Testis (tissue), 2 donors: ENCODE measurements at regions not wholly inside any gene's neighbourhood (a gene's known extent, or its start where the extent isn't known, plus 50 kb on each side); places are given as distances from the start of the nearest gene placed in this dataset.
"Not testable (repeated sequence)": the region's sequence is repeated elsewhere in the genome, so short reads cannot be mapped to it uniquely, and the experiment has no call there.

Source experiments
- DNase-seq: peaks from one replicate; pipeline ENCODE4 v3.0.0-alpha.2; 2019
- H3K27ac ChIP-seq, 2 donors: fragments of 200-600 bp; sonication (generic); one replicate each; pipeline ENCODE4 v1.5.1; 2019
- H3K27me3 ChIP-seq: fragments of 200-600 bp; sonication (generic); one replicate; pipeline ENCODE4 v1.5.1; 2019
- H3K36me3 ChIP-seq: fragments of 200-600 bp; sonication (generic); one replicate; pipeline ENCODE4 v1.5.1; 2017; ENCODE audit warnings: low read depth; ENCODE audit errors: missing control alignments
- H3K4me1 ChIP-seq: fragments of 200-600 bp; sonication (generic); one replicate; pipeline ENCODE4 v1.5.1; 2019
- H3K4me3 ChIP-seq, 2 donors: fragments of 200-600 bp; sonication (generic); one replicate each; pipeline ENCODE4 v1.5.1; 2017 to 2019
- H3K9me3 ChIP-seq: fragments of 200-600 bp; sonication (generic); one replicate; pipeline ENCODE4 v1.5.1; 2017
- CTCF ChIP-seq, 3 experiments: fragments of 450-650 bp in 2 of 3; fragments of 200-600 bp in 1 of 3; sonication (generic) in 1 of 3; IDR thresholded peaks; one replicate each; pipeline ENCODE4 v1.5.1; 2016 to 2019; ENCODE audit warnings: antibody characterized with exemption in 3 of 3, mild to moderate bottlenecking in 2 of 3, moderate library complexity in 1 of 3
- POLR2A ChIP-seq: fragments of 450-650 bp; IDR thresholded peaks from one replicate; pipeline ENCODE4 v1.6.1; 2017; ENCODE audit warnings: antibody characterized with exemption, mild to moderate bottlenecking, moderate library complexity
- WGBS, 2 donors: methylation state at CpG; one replicate each; pipeline ENCODE4 v1.1.5; 2018; 5-methylcytosine and 5-hydroxymethylcytosine counted together
- intact Hi-C: fragments of 100-400 bp; cut with DNase I; formaldehyde crosslinking; loops from one replicate; pipeline ENCODE4 v1.15.1; 2023; ENCODE audit warnings: low total_unique reads

DNA sequence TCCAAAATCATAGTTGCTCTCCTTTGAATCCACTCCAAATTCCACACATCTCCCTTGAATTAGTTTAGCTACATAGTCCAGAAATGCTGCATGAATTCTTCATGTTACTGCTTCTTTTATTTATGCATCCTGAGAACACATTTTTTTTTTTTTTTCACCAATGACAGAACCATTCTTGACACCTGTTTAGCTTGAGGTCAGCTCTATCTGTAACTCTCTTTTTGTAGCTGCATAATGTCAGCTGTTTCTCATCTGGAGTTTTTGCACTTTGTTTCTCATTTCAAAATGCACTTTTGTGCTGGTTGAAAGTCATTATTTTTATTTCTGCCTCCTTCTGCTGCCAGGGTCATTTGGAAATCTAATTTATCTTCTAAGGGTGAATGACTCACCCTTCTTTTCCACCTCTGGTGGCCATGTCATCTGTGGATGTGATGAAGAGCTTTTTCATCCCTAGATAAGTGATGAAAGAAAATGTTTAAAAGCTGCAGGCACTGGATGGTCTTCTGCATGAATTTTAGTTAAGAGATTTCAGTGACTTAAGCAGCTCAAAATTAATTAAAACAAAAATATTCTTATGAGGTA is 93.7 kb downstream of the JRKL start:
- H3K27ac ChIP-seq = no peak overlapping the region
- no peak for DNase-seq
- TF ChIP-seq POLR2A = no peak
- TF ChIP-seq CTCF (IDR thresholded peaks at IDR 0.05) = no peak
- intact Hi-C loops = no loop called here
- H3K27me3 ChIP-seq = no peaks in the 10 kb centered on the region
- no peaks in the 10 kb centered on the region for H3K36me3 ChIP-seq
- H3K4me3 ChIP-seq = no peak overlapping the region
- H3K9me3 ChIP-seq = no peaks in the 10 kb centered on the region
- peaks cover 17% of the 10 kb centered on the region for H3K4me1 ChIP-seq

DNA sequence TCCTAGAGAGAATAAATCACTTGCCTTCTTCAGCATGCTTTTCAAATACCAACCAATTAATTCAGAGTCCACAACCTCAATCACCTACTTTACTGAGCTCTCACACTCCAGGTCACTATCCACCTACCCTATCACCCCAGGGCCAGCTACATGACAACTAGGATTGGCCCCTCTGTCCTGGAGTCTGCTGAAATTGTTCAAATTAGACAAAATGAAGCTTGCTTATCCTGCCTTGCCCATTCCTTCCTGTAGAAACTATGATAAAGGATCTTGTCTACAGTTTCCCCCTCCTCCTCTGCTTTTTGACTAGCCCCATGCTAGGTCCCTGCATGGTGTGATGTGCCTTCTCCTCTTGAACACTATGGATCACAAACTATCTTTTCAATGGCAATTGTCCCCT is 94.5 kb downstream of the JRKL start:
- Histone ChIP-seq H3K36me3 (no peaks in the 10 kb centered on the region), H3K9me3 (no peaks in the 10 kb centered on the region), H3K4me1 (peaks cover 17% of the 10 kb centered on the region), H3K4me3 (no peak overlapping the region), H3K27me3 (no peaks in the 10 kb centered on the region), H3K27ac (no peak overlapping the region)
- DNase-seq = no peak
- intact Hi-C loops = no loop called here
- TF ChIP-seq POLR2A = no peak
- no peak for TF ChIP-seq CTCF (IDR thresholded peaks at IDR 0.05)

DNA sequence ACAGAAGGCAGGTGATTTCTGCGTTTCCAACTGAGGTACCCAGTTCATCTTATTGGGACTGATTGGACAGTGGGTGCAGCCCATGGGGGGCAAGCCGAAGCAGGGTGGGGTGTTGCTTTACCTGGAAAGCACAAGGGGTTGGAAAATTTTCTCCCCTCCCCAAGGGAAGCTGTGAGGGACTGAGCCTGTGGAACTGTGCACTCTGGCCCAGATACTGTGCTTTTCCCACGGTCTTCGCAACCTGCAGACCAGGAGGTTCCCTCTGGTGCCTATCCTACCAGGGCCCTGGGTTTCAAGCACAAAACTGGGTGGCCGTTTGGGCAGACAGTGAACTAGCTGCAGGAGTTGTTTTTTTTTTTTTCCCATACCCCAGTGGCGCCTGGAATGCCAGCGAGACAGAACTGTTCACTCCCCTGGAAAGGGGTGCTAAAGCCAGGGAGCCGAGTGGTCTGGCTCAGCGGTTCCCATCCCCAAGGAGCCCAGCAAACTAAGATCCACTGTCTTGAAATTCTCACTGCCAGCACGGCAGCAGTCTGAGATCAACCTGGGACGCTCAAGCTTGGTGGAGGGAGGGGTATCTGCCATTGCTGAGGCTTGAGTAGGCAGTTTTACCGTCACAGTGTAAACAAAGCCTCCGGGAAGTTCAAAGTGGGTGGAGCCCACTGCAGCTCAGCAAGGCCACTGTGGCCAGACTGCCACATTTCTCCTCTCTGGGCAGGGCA is 97.2 kb downstream of the JRKL start:
- H3K36me3 ChIP-seq = no peaks in the 10 kb centered on the region
- TF ChIP-seq CTCF (IDR thresholded peaks at IDR 0.05) (no peak), POLR2A (no peak)
- H3K27ac ChIP-seq = no peak overlapping the region
- H3K9me3 ChIP-seq = no peaks in the 10 kb centered on the region
- intact Hi-C loops = no loop called here
- no peaks in the 10 kb centered on the region for H3K27me3 ChIP-seq
- WGBS, 2 donors = 76 to 83% methylated on average over 13 of the region's 13 CpGs
- H3K4me3 ChIP-seq = no peak overlapping the region
- peaks cover 8% of the 10 kb centered on the region for H3K4me1 ChIP-seq
- DNase-seq = no peak

DNA sequence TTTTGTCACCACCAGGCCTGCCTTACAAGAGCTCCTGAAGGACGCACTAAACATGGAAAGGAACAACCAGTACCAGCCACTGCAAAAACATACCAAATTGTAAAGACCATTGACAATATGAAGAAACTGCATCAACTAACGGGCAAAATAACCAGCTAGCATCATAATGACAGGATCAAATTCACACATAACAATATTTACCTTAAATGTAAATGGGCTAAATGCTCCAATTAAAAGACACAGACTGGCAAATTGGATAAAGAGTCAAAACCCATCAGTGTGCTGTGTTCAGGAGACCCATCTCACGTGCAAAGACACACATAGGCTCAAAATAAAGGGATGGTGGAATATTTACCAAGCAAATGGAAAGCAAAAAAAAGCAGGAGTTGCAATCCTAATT is 99.1 kb downstream of the JRKL start:
- H3K4me1 ChIP-seq, H3K27ac ChIP-seq, H3K36me3 ChIP-seq, DNase-seq, H3K27me3 ChIP-seq, H3K9me3 ChIP-seq, H3K4me3 ChIP-seq, intact Hi-C loops: not testable (repeated sequence)
- 92 to 98% methylated on average over 3 of the region's 3 CpGs for WGBS, 2 donors

GRCh38 chr11:96500440-96500839 is 110.6 kb downstream of the JRKL start:
- Histone ChIP-seq H3K4me1 (no peaks in the 10 kb centered on the region), H3K9me3 (no peaks in the 10 kb centered on the region), H3K36me3 (no peaks in the 10 kb centered on the region), H3K4me3 (no peak overlapping the region), H3K27me3 (no peaks in the 10 kb centered on the region), H3K27ac (no peak overlapping the region)
- TF ChIP-seq CTCF (IDR thresholded peaks at IDR 0.05) (no peak), POLR2A (no peak)
- no peak for DNase-seq
- WGBS, 2 donors = 53 to 55% methylated on average over 3 of the region's 3 CpGs
- intact Hi-C loops = no loop called here
